GM18873 (cell line): ENCODE measurements at regions not wholly inside any gene's neighbourhood (a gene's known extent, or its start where the extent isn't known, plus 50 kb on each side); places are given as distances from the start of the nearest gene placed in this dataset.

ENCODE experiments used
- ATAC-seq: cut with Tn5 transposase; IDR thresholded peaks from one replicate; pipeline ENCODE4 v1.9.1; 2021; ENCODE audit warnings: mild to moderate bottlenecking, moderate library complexity, moderate number of reproducible peaks; ENCODE audit not compliant: unreplicated experiment, low FRiP score

- ATAC-seq, result no peak
These were observed 243.9 kb downstream of the IRX2 start for GRCh38 chr5:2507611-2508010.

DNA sequence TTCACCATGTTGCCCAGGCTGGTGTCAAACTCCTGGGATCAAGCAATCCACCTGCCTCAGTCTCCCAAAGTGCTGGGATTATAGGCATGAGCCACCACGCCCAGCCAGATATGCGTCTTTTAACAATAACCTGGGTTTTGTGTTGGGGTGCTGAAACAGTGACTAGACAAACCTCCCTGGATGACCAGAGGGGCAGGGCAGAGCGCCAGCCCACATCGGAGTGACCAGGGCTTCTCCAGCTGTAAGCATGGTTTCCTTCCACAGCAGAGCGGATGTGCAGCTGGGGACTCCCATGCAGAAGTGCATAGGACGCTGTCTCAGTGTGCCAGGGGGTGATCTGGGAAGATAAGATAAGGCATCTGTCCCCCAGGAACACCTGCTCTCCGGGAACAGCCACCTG is 244.9 kb downstream of the IRX2 start:
- ATAC-seq, result no peak

- ATAC-seq, result no peak
These were observed 246.3 kb downstream of the IRX2 start for GRCh38 chr5:2505217-2505616.

DNA sequence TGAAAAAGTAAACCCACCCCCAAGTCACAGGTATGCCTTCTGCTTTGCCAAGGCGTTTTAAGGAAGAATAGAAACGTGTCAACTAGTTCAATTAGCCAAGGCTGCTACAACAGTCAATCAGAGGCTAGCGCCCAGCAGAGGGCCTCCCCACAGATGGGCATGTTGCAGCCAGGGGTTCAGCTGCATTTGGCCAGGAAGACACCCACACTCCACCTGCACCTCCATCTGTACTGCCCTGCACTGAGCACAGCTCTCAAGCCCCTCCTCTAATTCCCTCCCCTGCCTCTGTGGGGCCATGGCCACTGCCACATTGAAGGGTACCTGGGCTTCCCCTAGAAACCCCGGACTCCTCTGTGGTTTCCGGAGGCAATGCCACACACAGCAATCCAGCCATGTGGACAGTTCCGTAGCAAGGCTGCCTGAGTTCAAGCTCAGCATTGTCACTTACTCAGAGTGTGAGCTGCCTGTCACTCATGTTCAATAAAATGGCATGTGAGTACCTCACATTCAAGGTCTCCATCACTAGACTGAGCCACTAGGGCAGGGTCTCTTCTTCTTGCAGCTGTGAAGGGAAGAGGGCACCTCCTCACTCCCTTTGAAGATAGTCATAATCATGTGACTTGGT is 248.4 kb downstream of the IRX2 start:
- no peak for ATAC-seq

DNA sequence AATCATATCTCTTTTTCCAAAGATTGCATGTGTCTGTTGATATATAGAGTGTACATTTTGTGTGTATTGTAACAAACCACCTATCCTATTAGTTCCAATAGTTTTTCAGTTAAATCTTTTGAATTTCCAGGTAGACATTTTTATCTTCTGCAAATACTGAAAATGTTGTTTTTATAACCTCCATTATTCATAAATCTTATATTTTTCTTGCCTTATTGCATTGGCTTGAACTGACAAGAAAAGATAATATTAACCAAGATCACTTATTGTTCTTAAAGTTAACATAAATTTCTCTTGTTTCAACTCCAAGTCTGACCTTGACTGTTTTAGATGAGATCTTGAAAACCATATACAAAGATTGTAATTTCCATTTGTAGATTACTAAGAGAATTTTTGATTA is 251.6 kb downstream of the IRX2 start:
- ATAC-seq, result no peak

GRCh38 chr5:2496891-2497290 is 254.6 kb downstream of the IRX2 start:
- no peak for ATAC-seq

DNA sequence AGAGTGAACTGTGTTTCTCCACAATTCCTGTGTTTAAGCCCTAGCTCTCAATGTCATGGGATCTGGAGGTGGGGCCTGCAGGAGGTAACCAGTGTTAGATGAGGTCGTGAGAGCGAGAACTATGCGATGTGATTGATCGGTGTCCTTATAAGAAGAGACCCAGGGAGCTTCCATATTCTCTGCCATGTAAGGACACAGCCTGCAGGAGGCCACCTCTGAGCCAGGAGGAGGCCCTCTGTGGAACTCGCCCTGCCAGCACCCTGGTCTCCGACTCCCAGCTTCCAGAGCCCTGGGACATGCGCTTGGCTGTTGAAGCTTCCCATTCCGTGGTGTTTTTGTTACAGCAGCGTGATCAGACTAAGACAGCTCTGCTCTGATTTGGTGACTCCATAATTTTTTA is 255.4 kb downstream of the IRX2 start:
- ATAC-seq, result no peak

GRCh38 chr5:2493356-2493755 is 258.1 kb downstream of the IRX2 start:
- ATAC-seq, result no peak

GRCh38 chr5:2492476-2492875 is 259.0 kb downstream of the IRX2 start:
- ATAC-seq, result no peak

DNA sequence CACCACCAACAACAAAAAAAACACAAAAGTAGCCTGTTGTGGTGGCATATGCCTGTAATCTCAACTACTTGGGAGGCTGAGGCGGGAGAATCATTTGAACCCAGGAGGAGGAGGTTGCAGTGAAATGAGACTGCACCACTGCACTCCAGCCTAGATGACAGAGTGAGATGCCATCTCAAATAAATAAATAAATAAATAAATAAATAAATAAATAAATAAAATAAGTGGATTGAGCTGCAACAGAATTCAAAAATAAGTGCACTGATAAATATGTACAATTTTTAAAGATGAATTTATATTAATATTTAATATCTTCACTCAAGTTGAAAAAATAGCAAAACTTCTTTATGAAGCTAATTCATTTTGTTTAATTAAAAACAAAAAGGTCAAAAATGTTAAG is 259.6 kb downstream of the IRX2 start:
- ATAC-seq, result no peak

- ATAC-seq, result no peak
These were observed 262.2 kb downstream of the IRX2 start for GRCh38 chr5:2489306-2489705.

DNA sequence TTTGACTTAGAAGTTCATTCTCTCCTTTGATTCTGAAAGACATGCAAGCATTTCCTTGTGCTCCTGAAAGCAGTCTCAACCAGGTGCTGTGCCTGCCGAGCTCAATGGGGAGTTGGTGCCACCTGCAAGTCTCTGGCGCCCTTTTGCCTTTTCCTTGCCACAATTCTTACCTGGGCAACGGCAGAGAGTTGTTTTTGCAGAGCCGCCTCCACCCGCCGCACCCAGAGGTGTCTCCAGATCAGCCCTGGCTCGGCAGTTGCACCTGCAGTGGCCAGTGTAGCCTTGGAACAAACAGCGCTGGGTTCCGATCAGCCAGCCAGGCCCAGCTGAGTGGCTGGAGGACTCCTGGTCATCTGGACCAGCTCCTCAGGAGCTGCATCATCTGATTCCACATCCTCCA is 262.9 kb downstream of the IRX2 start:
- ATAC-seq, result no peak

- no peak for ATAC-seq
These were observed 264.2 kb downstream of the IRX2 start for GRCh38 chr5:2487152-2487763.

GRCh38 chr5:2486373-2486772 is 265.1 kb downstream of the IRX2 start:
- no peak for ATAC-seq

GRCh38 chr5:2482778-2483177 is 268.7 kb downstream of the IRX2 start:
- no peak for ATAC-seq

GRCh38 chr5:2480871-2481270 is 270.6 kb downstream of the IRX2 start:
- ATAC-seq, result no peak

DNA sequence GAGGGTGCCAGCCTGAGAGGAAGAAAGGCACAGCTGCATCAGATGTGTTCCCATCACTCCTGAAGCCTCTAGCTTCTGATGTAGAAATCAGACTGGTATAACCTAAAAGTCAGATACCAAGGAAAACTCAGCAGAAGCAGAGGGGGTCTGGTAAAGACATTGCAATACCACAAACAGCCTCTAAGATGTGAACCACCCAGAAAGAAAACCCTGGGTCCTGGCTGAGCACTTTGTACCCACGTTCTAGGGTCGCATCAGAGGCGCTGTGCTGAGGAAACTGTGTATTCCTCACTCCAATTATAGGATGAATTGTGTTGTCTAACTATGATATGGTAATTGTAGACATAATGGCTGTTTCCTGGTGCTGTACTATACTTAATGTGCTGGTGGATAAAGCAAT is 275.6 kb downstream of the IRX2 start:
- ATAC-seq, result no peak

- ATAC-seq, result no peak
These were observed 278.8 kb downstream of the IRX2 start for GRCh38 chr5:2472670-2473069.

DNA sequence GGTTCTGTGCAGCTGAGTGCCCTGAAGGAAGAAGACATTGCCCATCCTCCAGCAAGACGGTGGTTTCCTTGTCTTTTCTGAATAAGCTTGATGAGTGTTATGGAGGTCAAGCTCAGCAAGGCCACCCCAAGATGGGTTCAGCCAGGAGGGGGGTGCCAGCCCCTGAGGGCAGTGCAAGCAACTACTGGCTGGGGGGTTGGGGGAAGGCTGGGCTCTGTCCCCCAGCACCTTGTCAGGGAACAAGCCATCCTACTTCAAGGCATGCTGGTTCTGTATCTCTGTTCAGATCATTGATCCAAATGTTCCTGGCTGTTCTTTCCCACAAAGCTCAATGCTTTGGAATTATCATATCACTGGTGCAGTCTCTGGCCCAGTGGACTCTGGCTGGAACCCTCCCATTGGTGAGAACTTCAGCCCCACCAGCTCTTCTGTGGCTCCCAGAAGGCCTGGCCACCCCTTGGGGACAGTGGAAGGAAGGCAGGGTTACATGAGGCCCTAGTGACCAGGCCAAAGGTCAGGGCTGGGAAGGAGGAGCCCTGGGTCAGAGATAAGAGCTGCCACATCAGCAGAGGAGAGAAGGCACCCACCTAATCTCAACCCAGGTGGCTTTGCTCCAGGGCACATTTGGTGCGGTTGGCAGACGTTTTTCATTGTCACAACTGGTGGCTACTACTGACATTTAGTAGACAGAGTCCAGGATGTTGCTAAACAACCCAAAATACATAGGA is 280.2 kb downstream of the IRX2 start:
- no peak for ATAC-seq

- no peak for ATAC-seq
These were observed 284.5 kb downstream of the IRX2 start for GRCh38 chr5:2466966-2467365.

GRCh38 chr5:2465383-2465782 is 286.1 kb downstream of the IRX2 start:
- no peak for ATAC-seq

DNA sequence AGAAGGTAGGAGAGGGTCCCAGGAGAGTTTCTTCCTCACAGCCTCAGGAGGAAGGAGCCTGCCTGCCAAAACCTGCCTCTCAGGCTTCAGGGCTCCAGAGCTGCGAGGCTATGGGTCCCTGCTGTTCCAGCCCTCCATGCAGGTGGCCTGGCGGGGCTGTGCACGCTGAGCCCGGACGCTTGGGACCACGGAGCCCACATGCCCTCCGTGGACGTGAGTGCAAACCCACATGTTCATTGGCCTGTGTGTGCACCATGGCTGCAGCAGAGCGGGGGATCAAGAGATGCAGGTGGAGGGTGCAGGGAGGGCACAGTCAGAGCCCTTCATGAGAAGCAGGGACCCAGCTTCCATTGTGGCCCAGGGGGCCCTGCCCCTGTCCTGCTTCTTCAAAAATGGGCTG is 287.3 kb downstream of the IRX2 start:
- no peak for ATAC-seq
